Upper lobe of right lung (tissue), 1 donor: ENCODE measurements at regions not wholly inside any gene's neighbourhood (a gene's known extent, or its start where the extent isn't known, plus 50 kb on each side); places are given as distances from the start of the nearest gene placed in this dataset.

ENCODE experiments used
- ATAC-seq: fragments of 200-7000 bp; cut with Tn5 transposase; one replicate; pipeline ENCODE4 v1.9.1; 2020; ENCODE audit warnings: mild to moderate bottlenecking, moderate library complexity
- DNase-seq: peaks from one replicate; pipeline ENCODE4 v3.0.0-alpha.2; 2020
- H3K27ac ChIP-seq: fragments of 200-600 bp; one replicate; pipeline ENCODE4 v1.8.0; 2022
- H3K27me3 ChIP-seq: fragments of 200-600 bp; one replicate; pipeline ENCODE4 v1.8.0; 2022; ENCODE audit warnings: mild to moderate bottlenecking
- H3K36me3 ChIP-seq: fragments of 200-600 bp; one replicate; pipeline ENCODE4 v1.8.0; 2022
- H3K4me1 ChIP-seq: fragments of 200-600 bp; one replicate; pipeline ENCODE4 v1.8.0; 2022
- H3K4me3 ChIP-seq: fragments of 200-600 bp; one replicate; pipeline ENCODE4 v1.8.0; 2022; ENCODE audit warnings: mild to moderate bottlenecking
- H3K9me3 ChIP-seq: fragments of 200-600 bp; one replicate; pipeline ENCODE4 v1.8.0; 2022
- intact Hi-C: fragments of 100-400 bp; cut with DNase I; formaldehyde crosslinking; loops from one replicate; pipeline ENCODE4 v1.11.0; 2022
- TF ChIP-seq, protein P1 (sequence below): fragments of 200-600 bp; IDR thresholded peaks from one replicate; pipeline ENCODE4 v1.8.0; 2022; ENCODE audit warnings: antibody characterized with exemption
- donor health status: DM: no; HTN: yes; CAD: no; lungs with severe emphysema.

DNA sequence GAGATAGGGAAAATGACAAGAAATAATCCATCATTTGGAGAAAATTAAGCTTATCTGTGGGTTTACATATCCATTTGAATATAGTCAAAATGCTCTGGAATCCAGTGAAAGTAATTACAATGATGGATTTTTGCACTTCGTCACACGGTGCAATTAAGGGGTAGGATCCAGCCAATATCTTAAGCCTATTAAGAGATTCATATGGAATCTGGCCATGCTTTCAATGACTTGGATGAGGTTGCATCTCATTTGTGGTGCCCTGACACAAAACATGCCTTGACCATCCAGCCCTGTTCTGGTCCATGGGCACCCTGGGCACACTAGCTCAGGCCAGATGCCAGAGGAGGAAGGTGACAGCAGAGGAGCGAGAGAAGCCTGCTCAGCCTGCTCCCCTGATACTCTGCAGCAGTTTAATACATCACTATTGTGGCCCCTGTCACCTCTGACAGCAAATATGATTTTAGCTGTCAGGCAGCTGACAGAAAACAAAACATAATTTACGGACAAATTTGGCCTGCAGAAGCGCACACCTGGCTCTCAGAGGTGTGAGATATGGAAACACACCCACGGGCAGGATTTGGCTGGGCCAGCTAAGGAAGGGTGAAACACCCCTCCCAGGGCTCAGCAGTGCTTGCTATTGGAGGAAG, 94.1 kb upstream of the ST8SIA3 start:
- H3K4me1 ChIP-seq = no peaks in the 10 kb centered on the region
- H3K27me3 ChIP-seq = no peaks in the 10 kb centered on the region
- DNase-seq (no peak), ATAC-seq (no peak)
- intact Hi-C loops = no loop called here
- no peak overlapping the region for H3K27ac ChIP-seq
- H3K9me3 ChIP-seq = no peaks in the 10 kb centered on the region
- TF ChIP-seq, protein P1, sequence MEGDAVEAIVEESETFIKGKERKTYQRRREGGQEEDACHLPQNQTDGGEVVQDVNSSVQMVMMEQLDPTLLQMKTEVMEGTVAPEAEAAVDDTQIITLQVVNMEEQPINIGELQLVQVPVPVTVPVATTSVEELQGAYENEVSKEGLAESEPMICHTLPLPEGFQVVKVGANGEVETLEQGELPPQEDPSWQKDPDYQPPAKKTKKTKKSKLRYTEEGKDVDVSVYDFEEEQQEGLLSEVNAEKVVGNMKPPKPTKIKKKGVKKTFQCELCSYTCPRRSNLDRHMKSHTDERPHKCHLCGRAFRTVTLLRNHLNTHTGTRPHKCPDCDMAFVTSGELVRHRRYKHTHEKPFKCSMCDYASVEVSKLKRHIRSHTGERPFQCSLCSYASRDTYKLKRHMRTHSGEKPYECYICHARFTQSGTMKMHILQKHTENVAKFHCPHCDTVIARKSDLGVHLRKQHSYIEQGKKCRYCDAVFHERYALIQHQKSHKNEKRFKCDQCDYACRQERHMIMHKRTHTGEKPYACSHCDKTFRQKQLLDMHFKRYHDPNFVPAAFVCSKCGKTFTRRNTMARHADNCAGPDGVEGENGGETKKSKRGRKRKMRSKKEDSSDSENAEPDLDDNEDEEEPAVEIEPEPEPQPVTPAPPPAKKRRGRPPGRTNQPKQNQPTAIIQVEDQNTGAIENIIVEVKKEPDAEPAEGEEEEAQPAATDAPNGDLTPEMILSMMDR = no peak
- no peak overlapping the region for H3K4me3 ChIP-seq
- H3K36me3 ChIP-seq = no peaks in the 10 kb centered on the region

DNA sequence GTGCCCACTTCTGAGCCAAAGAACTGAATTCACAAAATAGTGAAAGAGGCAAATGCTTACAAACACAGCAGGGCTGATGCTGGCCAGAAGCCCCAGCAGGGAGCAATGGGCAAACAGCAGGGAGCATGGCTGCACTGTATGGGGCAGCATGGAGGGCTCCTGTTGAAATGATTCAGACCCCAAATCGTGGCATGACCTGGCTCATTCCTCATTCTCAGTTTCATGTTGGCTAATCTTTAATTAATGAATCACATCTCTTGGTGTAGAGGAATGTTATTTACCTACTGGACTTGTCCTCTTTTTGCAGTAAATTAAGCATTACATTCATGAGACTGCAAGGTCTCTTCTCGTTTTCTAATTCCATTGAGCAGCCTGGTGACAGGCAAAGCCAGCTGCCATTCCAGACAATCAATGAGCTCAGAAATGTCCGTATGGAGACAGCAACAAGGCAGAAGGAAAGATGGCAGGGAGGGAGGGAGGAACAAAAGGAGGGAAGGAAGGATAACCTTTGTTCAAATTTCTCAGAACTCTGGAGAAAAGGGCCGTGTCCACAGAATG, 84.9 kb upstream of the ST8SIA3 start:
- H3K27ac ChIP-seq = no peak overlapping the region
- H3K4me1 ChIP-seq = no peaks in the 10 kb centered on the region
- H3K27me3 ChIP-seq = no peaks in the 10 kb centered on the region
- DNase-seq (no peak), ATAC-seq (no peak)
- TF ChIP-seq, protein P1 = no peak
- no peaks in the 10 kb centered on the region for H3K36me3 ChIP-seq
- H3K9me3 ChIP-seq = no peaks in the 10 kb centered on the region
- intact Hi-C loops = no loop called here
- no peak overlapping the region for H3K4me3 ChIP-seq

DNA sequence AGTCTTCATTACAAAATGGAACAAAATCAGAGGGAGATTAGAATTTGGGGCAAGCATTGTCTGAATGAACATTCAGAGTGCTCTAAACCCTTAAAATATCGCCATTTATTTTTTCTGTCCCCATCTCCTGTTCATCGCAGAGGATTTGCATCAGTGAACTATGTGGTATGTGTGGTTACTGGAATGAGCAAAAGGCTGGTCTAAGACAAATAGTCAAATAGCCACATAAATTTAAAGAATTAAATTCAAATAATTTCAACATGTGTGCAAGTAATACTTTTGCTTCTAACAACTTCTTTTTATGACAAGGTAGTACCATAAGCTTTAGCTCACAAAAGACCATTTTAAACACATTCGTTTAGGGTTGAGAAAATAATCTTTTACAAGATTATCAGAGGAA, 82.6 kb upstream of the ST8SIA3 start:
- TF ChIP-seq, protein P1 = no peak
- Histone ChIP-seq H3K4me3 (no peak overlapping the region), H3K4me1 (no peaks in the 10 kb centered on the region), H3K9me3 (no peaks in the 10 kb centered on the region), H3K27me3 (no peaks in the 10 kb centered on the region), H3K36me3 (no peaks in the 10 kb centered on the region), H3K27ac (no peak overlapping the region)
- no peak for ATAC-seq
- intact Hi-C loops = no loop called here
- DNase-seq = no peak

DNA sequence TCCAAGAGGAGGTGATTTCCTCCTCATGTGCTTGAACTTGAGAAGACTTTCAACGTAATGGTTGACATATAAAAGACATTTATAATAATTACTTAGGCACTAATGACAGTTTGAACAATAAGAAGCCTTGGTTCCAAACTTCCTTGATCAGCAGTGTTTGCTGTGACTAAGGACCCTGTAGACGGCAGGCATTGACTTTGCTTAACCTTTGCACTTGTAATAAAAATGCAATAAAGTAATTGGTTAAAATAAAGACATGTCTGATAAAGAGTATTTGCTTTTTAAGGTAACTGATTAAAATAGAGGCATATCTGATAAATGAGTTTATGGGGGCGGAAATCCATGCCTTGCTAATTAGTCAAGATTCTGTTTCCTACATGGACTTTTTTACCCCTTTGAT, 82.2 kb upstream of the ST8SIA3 start:
- no peak for DNase-seq
- intact Hi-C loops = no loop called here

DNA sequence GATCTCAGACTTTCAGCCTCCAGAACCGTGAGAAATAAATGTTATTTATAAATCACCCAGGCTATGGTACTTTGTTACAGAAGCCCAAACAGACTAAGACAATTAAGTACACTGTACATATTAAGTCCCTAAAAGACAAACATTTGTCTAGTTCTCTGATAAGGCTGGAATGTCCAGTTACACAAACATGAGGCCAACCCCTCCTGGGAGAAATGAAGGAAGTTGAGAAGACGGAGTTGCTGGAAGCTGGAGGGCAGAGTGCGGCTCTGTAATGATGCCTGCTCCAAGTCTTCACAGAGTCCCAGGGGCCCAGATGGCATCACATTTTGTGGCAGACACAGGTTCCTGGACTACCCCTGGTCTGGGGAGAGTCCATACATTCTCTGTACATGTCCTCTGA, 79.2 kb upstream of the ST8SIA3 start:
- H3K4me1 ChIP-seq = no peaks in the 10 kb centered on the region
- no peak for DNase-seq
- TF ChIP-seq, protein P1 = no peak
- ATAC-seq = peak; percentile 67
- no peak overlapping the region for H3K27ac ChIP-seq
- intact Hi-C loops = no loop called here
- no peak overlapping the region for H3K4me3 ChIP-seq
- H3K27me3 ChIP-seq = no peaks in the 10 kb centered on the region
- H3K36me3 ChIP-seq = no peaks in the 10 kb centered on the region
- H3K9me3 ChIP-seq = no peaks in the 10 kb centered on the region

More for the DNA sequence above, 82.2 kb upstream of the ST8SIA3 start:
- TF ChIP-seq, protein P1 = no peak
- no peak for ATAC-seq
- Histone ChIP-seq H3K27me3 (no peaks in the 10 kb centered on the region), H3K9me3 (no peaks in the 10 kb centered on the region), H3K27ac (no peak overlapping the region), H3K4me3 (no peak overlapping the region), H3K4me1 (no peaks in the 10 kb centered on the region), H3K36me3 (no peaks in the 10 kb centered on the region)
